Erythroblast (primary cell): ENCODE measurements at regions not wholly inside any gene's neighbourhood (a gene's known extent, or its start where the extent isn't known, plus 50 kb on each side); places are given as distances from the start of the nearest gene placed in this dataset.
"Not testable (repeated sequence)": the region's sequence is repeated elsewhere in the genome, so short reads cannot be mapped to it uniquely, and the experiment has no call there.

Experiments used
- DNase-seq, 2 experiments: peaks; one replicate each; lab custom pipeline; 2025; lab: John Stamatoyannopoulos, UW
- GATA1 ChIP-seq: IDR thresholded peaks from 2 replicates; pipeline ENCODE4 v1.6.1; 2011; ENCODE audit warnings: low read depth, mild to moderate bottlenecking, control low read depth, low read length, moderate library complexity
- POLR2A ChIP-seq: IDR thresholded peaks from 2 replicates; pipeline ENCODE4 v1.6.1; 2011; ENCODE audit warnings: mild to moderate bottlenecking, low read length

GRCh38 chr14:86193756-86194155, 663.8 kb downstream of the FLRT2 start:
- TF ChIP-seq GATA1, result no peak
- no peak for TF ChIP-seq POLR2A
- DNase-seq, result no peak

DNA sequence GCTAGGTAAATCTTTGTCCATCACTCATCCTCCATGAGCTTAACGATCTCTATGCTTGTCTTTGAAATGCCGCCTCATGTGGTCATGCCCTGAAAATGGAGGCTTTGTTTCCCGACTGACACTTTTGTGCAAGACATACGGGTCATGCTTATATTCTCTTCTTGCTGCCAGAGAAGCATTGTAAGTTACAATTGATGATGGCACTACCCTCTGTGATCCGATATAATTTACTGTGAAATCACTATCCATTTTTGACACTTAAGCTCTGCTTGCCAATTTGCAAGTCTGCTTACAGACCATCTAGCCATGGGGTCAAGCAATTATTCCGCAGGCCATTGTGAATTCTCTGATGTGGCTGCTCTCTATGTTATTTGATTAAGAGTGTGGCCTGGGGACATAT, 650.0 kb downstream of the FLRT2 start:
- no peak for DNase-seq
- no peak for TF ChIP-seq POLR2A
- TF ChIP-seq GATA1, result no peak

- TF ChIP-seq GATA1 (no peak), POLR2A (no peak)
- DNase-seq, result no peak
Measured at GRCh38 chr14:86168371-86168770, 638.4 kb downstream of the FLRT2 start.

- no peak for TF ChIP-seq GATA1
- TF ChIP-seq POLR2A, result no peak
- no peak for DNase-seq
Measured at GRCh38 chr14:86166541-86166940, 636.6 kb downstream of the FLRT2 start.

GRCh38 chr14:86153480-86153879, 623.5 kb downstream of the FLRT2 start:
- DNase-seq, result no peak
- TF ChIP-seq GATA1 (no peak), POLR2A (no peak)

- DNase-seq, result no peak
- no peak for TF ChIP-seq GATA1
- no peak for TF ChIP-seq POLR2A
Measured at GRCh38 chr14:86143248-86143647, 613.3 kb downstream of the FLRT2 start.

- no peak for TF ChIP-seq GATA1
- TF ChIP-seq POLR2A, result no peak
- no peak for DNase-seq
Measured at GRCh38 chr14:86141966-86142365, 612.0 kb downstream of the FLRT2 start.

DNA sequence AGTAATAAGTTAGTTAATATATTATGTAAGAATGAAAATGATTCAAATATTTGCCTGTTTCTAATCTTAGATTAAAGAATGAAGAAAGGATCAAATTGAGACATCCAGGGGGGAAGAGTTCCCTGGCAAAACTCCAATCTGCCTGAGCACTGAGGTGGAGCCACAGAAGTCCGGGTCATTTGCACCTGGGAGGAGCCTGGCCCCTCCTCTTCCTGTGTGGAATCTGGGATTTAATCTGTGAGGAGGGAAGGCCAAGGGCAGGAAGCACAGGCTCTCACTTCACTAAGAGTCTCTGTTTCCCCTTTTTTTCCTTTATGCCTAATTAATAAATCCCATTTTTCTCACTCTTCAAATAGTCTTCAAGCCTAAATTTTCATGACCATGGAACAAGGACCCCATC, 599.5 kb downstream of the FLRT2 start:
- no peak for DNase-seq
- TF ChIP-seq POLR2A (no peak), GATA1 (no peak)

DNA sequence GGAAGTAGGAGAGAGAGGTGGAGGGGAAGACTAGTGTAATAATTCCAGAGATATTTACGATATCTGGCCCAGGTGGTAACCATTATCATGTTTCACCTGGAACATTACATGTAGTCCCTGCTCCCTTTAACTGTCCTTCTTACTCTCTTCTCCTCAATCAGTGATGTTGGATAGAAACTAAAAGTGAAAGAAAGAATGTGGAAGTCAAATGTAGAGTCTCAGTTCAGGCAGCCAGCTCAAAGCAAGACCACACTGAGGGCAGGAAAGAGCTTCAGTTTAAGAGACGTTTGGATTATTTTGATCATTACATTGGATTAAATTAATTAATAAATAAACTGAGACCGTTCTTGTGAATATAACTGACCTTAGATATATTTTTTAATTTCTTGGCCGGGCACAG, 594.4 kb downstream of the FLRT2 start:
- TF ChIP-seq POLR2A, result no peak
- no peak for TF ChIP-seq GATA1
- no peak for DNase-seq

- no peak for DNase-seq
- no peak for TF ChIP-seq GATA1
- TF ChIP-seq POLR2A, result no peak
Measured at GRCh38 chr14:86115972-86116371, 586.0 kb downstream of the FLRT2 start.

GRCh38 chr14:86110871-86111270, 580.9 kb downstream of the FLRT2 start:
- DNase-seq, result not testable (repeated sequence)

DNA sequence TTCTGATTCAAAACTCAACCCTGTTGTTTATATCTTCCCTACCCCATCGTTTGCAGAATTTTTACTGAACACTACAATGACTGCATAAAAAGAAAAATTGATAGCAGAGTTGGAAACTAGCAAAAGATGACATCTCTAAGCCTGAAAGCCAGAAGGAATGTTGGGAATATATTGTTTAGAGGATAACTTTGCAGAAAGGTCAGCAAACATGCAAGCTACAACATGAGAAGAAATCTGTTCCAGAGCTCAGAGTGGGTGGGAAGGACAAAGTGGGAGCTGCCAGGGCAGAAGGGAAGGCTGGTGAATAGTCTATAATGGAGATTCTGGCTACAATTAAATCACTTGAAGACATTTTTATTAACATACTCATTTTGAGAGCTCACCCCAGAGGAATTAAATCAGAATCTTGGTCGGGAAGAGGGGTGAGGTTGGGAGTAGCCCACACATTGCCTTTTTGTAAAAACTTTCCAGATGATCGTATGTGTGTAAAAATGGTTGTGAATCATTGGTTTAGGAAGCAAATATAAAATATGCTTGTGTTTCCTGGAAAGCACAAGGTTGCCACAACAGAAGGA, 574.8 kb downstream of the FLRT2 start:
- no peak for DNase-seq
- TF ChIP-seq POLR2A, result no peak
- no peak for TF ChIP-seq GATA1

GRCh38 chr14:86094512-86094911, 564.6 kb downstream of the FLRT2 start:
- TF ChIP-seq POLR2A (no peak), GATA1 (no peak)
- no peak for DNase-seq

- TF ChIP-seq POLR2A (no peak), GATA1 (no peak)
- no peak for DNase-seq
Measured at GRCh38 chr14:86091811-86092210, 561.9 kb downstream of the FLRT2 start.

DNA sequence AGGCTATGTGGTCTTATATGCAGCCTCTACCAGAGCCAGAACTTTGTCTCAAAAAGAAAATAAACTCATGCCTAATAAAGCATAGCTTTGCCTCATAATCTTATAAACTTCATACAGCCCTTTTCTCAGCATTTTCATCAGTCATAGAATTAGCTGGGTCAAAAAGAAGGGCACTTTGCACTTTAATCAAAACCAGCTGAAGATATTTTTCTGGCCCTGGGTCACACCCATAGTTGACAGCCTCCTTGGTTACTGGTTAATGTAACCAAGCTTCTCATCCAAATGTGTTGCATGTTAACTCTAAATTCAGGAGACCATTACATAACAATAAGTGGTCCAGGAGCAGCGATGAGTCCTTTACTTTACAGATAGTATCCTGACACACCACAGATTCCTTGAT, 558.2 kb downstream of the FLRT2 start:
- TF ChIP-seq GATA1 (no peak), POLR2A (no peak)
- DNase-seq, result no peak
